GM18499 (cell line): ENCODE measurements at regions not wholly inside any gene's neighbourhood (a gene's known extent, or its start where the extent isn't known, plus 50 kb on each side); places are given as distances from the start of the nearest gene placed in this dataset.
"Not testable (repeated sequence)": the region's sequence is repeated elsewhere in the genome, so short reads cannot be mapped to it uniquely, and the experiment has no call there.

ENCODE experiments used
- ATAC-seq: cut with Tn5 transposase; IDR thresholded peaks from one replicate; pipeline ENCODE4 v1.9.1; 2021; ENCODE audit warnings: moderate number of reproducible peaks; ENCODE audit not compliant: insufficient read depth, unreplicated experiment

- not testable (repeated sequence) for ATAC-seq
These were observed 804.3 kb downstream of the TTLL7 start for GRCh38 chr1:83194610-83195009.

- ATAC-seq: not testable (repeated sequence)
These were observed 816.8 kb downstream of the TTLL7 start for GRCh38 chr1:83182033-83182728.

GRCh38 chr1:83180621-83181020 lies 818.3 kb downstream of the TTLL7 start:
- ATAC-seq: not testable (repeated sequence)

- not testable (repeated sequence) for ATAC-seq
These were observed 831.3 kb downstream of the TTLL7 start for GRCh38 chr1:83167634-83168033.

- ATAC-seq: not testable (repeated sequence)
These were observed 835.0 kb downstream of the TTLL7 start for GRCh38 chr1:83163879-83164475.

GRCh38 chr1:83158924-83159323 lies 840.0 kb downstream of the TTLL7 start:
- not testable (repeated sequence) for ATAC-seq

GRCh38 chr1:83154306-83154705 lies 844.6 kb downstream of the TTLL7 start:
- ATAC-seq: not testable (repeated sequence)

GRCh38 chr1:83151167-83151898 lies 847.6 kb downstream of the TTLL7 start:
- ATAC-seq: not testable (repeated sequence)

GRCh38 chr1:83150479-83150878 lies 848.5 kb downstream of the TTLL7 start:
- ATAC-seq: not testable (repeated sequence)

GRCh38 chr1:83145820-83146219 lies 853.1 kb downstream of the TTLL7 start:
- ATAC-seq: not testable (repeated sequence)

- not testable (repeated sequence) for ATAC-seq
These were observed 856.1 kb downstream of the TTLL7 start for GRCh38 chr1:83142802-83143201.

- ATAC-seq: not testable (repeated sequence)
These were observed 863.3 kb downstream of the TTLL7 start for GRCh38 chr1:83135524-83136157.

- ATAC-seq: not testable (repeated sequence)
These were observed 864.5 kb downstream of the TTLL7 start for GRCh38 chr1:83134322-83135014.

- no peak for ATAC-seq
These were observed 867.3 kb downstream of the TTLL7 start for GRCh38 chr1:83131692-83131955.

- ATAC-seq: peak; percentile 39
These were observed 867.8 kb downstream of the TTLL7 start for GRCh38 chr1:83130886-83131691.

- ATAC-seq: peak; percentile 56
These were observed 869.8 kb downstream of the TTLL7 start for GRCh38 chr1:83129107-83129506.

GRCh38 chr1:83125456-83125855 lies 873.5 kb downstream of the TTLL7 start:
- ATAC-seq: no peak

- no peak for ATAC-seq
These were observed 875.9 kb downstream of the TTLL7 start for GRCh38 chr1:83123019-83123418.

GRCh38 chr1:83118472-83118871 lies 880.5 kb downstream of the TTLL7 start:
- no peak for ATAC-seq

GRCh38 chr1:83117030-83117429 lies 881.9 kb downstream of the TTLL7 start:
- ATAC-seq: not testable (repeated sequence)
